ENCODE measurements at regions not wholly inside any gene's neighbourhood (a gene's known extent, or its start where the extent isn't known, plus 50 kb on each side); places are given as distances from the start of the nearest gene placed in this dataset.

GRCh38 chr14:44833376-44834060, 128.2 kb downstream of the KLHL28 start:
- DNase-seq (ENCODE audit: insufficient read length, low spot score) (no peak), FAIRE-seq (no peak)
- no peak for TF ChIP-seq CTCF (IDR thresholded peaks at IDR 0.05; ENCODE audit: insufficient read depth, missing control alignments)

GRCh38 chr14:44830371-44830770, 131.4 kb downstream of the KLHL28 start:
- DNase-seq (ENCODE audit: insufficient read length, low spot score) = no peak
- no peak for FAIRE-seq
- TF ChIP-seq CTCF (IDR thresholded peaks at IDR 0.05; ENCODE audit: insufficient read depth, missing control alignments) = no peak

GRCh38 chr14:44829021-44829420, 132.7 kb downstream of the KLHL28 start:
- DNase-seq (ENCODE audit: insufficient read length, low spot score) (no peak), FAIRE-seq (no peak)
- no peak for TF ChIP-seq CTCF (IDR thresholded peaks at IDR 0.05; ENCODE audit: insufficient read depth, missing control alignments)

GRCh38 chr14:44828023-44828422, 133.7 kb downstream of the KLHL28 start:
- no peak for FAIRE-seq

GRCh38 chr14:44820230-44820964, 141.3 kb downstream of the KLHL28 start:
- FAIRE-seq (no peak), DNase-seq (ENCODE audit: insufficient read length, low spot score) (no peak)
- TF ChIP-seq CTCF (IDR thresholded peaks at IDR 0.05; ENCODE audit: insufficient read depth, missing control alignments) = no peak

More at GRCh38 chr14:44828023-44828422, 133.7 kb downstream of the KLHL28 start:
- TF ChIP-seq CTCF (IDR thresholded peaks at IDR 0.05; ENCODE audit: insufficient read depth, missing control alignments) = no peak
- DNase-seq (ENCODE audit: insufficient read length, low spot score) = no peak

GRCh38 chr14:44814196-44814595, 147.6 kb downstream of the KLHL28 start:
- TF ChIP-seq CTCF (IDR thresholded peaks at IDR 0.05; ENCODE audit: insufficient read depth, missing control alignments) = no peak
- FAIRE-seq = no peak
- DNase-seq (ENCODE audit: insufficient read length, low spot score) = no peak

GRCh38 chr14:44812672-44813071, 149.1 kb downstream of the KLHL28 start:
- no peak for TF ChIP-seq CTCF (IDR thresholded peaks at IDR 0.05; ENCODE audit: insufficient read depth, missing control alignments)
- FAIRE-seq (no peak), DNase-seq (ENCODE audit: insufficient read length, low spot score) (no peak)
